ENCODE measurements at regions not wholly inside any gene's neighbourhood (a gene's known extent, or its start where the extent isn't known, plus 50 kb on each side); places are given as distances from the start of the nearest gene placed in this dataset.

- DNase-seq: peak; percentile 36
Observed at GRCh38 chr1:30191154-30191702, 532.2 kb downstream of the MATN1 start.

GRCh38 chr1:30190511-30191153 lies 532.8 kb downstream of the MATN1 start:
- DNase-seq: no peak

GRCh38 chr1:30189818-30190500 lies 533.4 kb downstream of the MATN1 start:
- no peak for DNase-seq

- DNase-seq: no peak
Observed at GRCh38 chr1:30188999-30189398, 534.4 kb downstream of the MATN1 start.

GRCh38 chr1:30188329-30188728 lies 535.1 kb downstream of the MATN1 start:
- no peak for DNase-seq

- no peak for DNase-seq
Observed at GRCh38 chr1:30187413-30188023, 535.9 kb downstream of the MATN1 start.

- DNase-seq: no peak
Observed at GRCh38 chr1:30186586-30186985, 536.8 kb downstream of the MATN1 start.

- DNase-seq: no peak
Observed at GRCh38 chr1:30185809-30186208, 537.6 kb downstream of the MATN1 start.

GRCh38 chr1:30185313-30185712 lies 538.1 kb downstream of the MATN1 start:
- DNase-seq: no peak

- no peak for DNase-seq
Observed at GRCh38 chr1:30184393-30185141, 538.8 kb downstream of the MATN1 start.

- no peak for DNase-seq
Observed at GRCh38 chr1:30183895-30184294, 539.5 kb downstream of the MATN1 start.

GRCh38 chr1:30183006-30183405 lies 540.4 kb downstream of the MATN1 start:
- DNase-seq: no peak

- no peak for DNase-seq
Observed at GRCh38 chr1:30179942-30180543, 543.3 kb downstream of the MATN1 start.

GRCh38 chr1:30176477-30176876 lies 546.9 kb downstream of the MATN1 start:
- no peak for DNase-seq

GRCh38 chr1:30174499-30174898 lies 548.9 kb downstream of the MATN1 start:
- DNase-seq: no peak

GRCh38 chr1:30173560-30173959 lies 549.8 kb downstream of the MATN1 start:
- DNase-seq: no peak

- no peak for DNase-seq
Observed at GRCh38 chr1:30172757-30173156, 550.6 kb downstream of the MATN1 start.

GRCh38 chr1:30172299-30172694 lies 551.1 kb downstream of the MATN1 start:
- DNase-seq: no peak

- DNase-seq: no peak
Observed at GRCh38 chr1:30171537-30172298, 551.7 kb downstream of the MATN1 start.

GRCh38 chr1:30169269-30169668 lies 554.1 kb downstream of the MATN1 start:
- DNase-seq: no peak

GRCh38 chr1:30166174-30166573 lies 557.2 kb downstream of the MATN1 start:
- DNase-seq: no peak

- no peak for DNase-seq
Observed at GRCh38 chr1:30165116-30165515, 558.3 kb downstream of the MATN1 start.
